ENCODE measurements at regions not wholly inside any gene's neighbourhood (a gene's known extent, or its start where the extent isn't known, plus 50 kb on each side); places are given as distances from the start of the nearest gene placed in this dataset.

DNA sequence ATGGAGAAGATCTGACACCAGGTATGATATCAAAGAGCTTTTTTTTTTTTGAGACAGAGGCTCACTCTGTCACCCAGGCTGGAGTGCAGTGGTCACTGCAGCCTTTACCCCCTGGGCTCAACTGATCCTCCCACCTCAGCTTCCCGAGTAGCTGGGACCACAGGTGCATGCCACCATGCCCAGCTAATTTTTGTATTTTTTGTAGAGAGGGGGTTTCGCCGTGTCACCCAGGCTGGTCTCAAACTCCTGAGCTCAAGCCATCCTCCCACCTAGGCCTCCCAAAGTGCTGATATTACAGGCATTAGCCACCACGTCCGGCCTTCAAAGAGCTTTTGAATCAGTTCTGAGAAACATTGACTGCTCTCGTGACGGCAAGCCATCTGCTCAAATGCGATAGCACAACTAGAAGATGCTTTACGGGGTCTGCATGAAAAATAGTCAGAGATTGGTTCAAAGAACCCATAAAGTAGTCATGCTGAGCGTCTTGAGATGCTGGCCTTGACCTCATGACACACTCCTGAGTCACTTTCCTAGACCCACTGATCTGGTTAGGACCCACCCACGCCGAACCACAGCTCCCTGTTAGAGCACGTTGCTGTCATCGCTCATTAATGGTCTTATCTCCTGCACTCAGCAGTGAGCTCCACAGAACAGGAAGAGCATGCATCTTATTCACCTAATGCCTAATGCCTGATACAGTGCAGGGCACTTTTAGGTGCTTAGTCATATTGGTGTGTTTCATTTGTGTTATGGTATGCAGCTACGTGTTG, 57.0 kb upstream of the NR2F2 start:
- DNase-seq: no peak

DNA sequence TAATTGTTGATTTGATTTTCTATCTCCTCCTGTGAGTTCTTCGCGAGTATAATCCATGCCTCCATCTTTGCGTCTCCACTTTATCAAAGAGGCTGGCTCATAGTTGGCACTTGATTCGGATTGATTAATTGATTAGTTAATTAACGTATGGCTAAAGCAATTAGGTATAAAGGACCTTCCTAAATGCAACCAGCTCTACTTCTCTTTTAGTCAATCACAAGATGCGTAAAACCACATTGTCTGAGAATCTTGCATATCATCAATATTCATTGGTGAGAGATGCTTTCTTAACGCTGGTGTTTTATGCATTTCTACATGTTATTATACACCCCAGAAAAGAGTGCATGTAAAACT, 56.4 kb upstream of the NR2F2 start:
- DNase-seq: no peak

- DNase-seq: no peak
Measured at GRCh38 chr15:96274698-96275097, 55.8 kb upstream of the NR2F2 start.

- DNase-seq: no peak
Measured at GRCh38 chr15:96276438-96277210, 53.9 kb upstream of the NR2F2 start.

Data from GF-D8 (cell line).